ENCODE measurements at regions not wholly inside any gene's neighbourhood (a gene's known extent, or its start where the extent isn't known, plus 50 kb on each side); places are given as distances from the start of the nearest gene placed in this dataset.

- TF ChIP-seq BHLHE40 (IDR thresholded peaks at IDR 0.05; ENCODE audit: low read depth, low read length): no peak
- no peak for TF ChIP-seq MAZ (IDR thresholded peaks at IDR 0.05; ENCODE audit: borderline replicate concordance, low read depth, low read length)
- TF ChIP-seq ELK1 (IDR thresholded peaks at IDR 0.05; ENCODE audit: borderline replicate concordance, low read depth, low read length): no peak
- no peak for TF ChIP-seq RFX5 (IDR thresholded peaks at IDR 0.05; ENCODE audit: low read depth, low read length)
- in situ Hi-C loops (cut with MboI; ENCODE audit: low sequenced_read_pairs): no loop called here
Measured at GRCh38 chr4:144213371-144213770, 72.9 kb upstream of the GYPA start.

More at GRCh38 chr4:144213371-144213770, 72.9 kb upstream of the GYPA start:
- Histone ChIP-seq H2AFZ (replicated peaks; ENCODE audit: low read length, poor library complexity) (no peak overlapping the region), H2AK5ac (ENCODE audit: low read depth, low read length) (no peak overlapping the region), H3K4me2 (ENCODE audit: low read depth, low read length) (no peak overlapping the region), H3K79me1 (ENCODE audit: low read depth in 1 of 2, low read length in 2 of 2) (no peaks in the 10 kb centered on the region), H2BK120ac (ENCODE audit: low read depth, low read length) (no peak overlapping the region), H4K20me1 (ENCODE audit: insufficient read depth, low read length) (no peaks in the 10 kb centered on the region), H3K23ac (ENCODE audit: low read depth, low read length) (no peak overlapping the region), H3K18ac (ENCODE audit: low read depth, low read length) (no peak overlapping the region), H2AK9ac (replicated peaks; ENCODE audit: low read depth, low read length, poor library complexity) (no peak overlapping the region), H2BK20ac (ENCODE audit: low read depth, low read length) (no peak overlapping the region), H3K9me3 (ENCODE audit: control insufficient read depth, insufficient read depth, low read length) (no peaks in the 10 kb centered on the region), H3K36me3 (ENCODE audit: control insufficient read depth, insufficient read depth, low read length) (no peaks in the 10 kb centered on the region), H3K4me3 (ENCODE audit: insufficient read depth, low read depth, low read length) (no peak overlapping the region), H3K4me1 (ENCODE audit: control insufficient read depth, insufficient read depth, low read length) (no peaks in the 10 kb centered on the region), H4K5ac (ENCODE audit: low read depth, low read length) (no peak overlapping the region), H3K27me3 (ENCODE audit: control insufficient read depth, insufficient read depth, low read length) (no peaks in the 10 kb centered on the region), H3K4ac (ENCODE audit: low read depth, low read length) (no peak overlapping the region), H3K14ac (replicated peaks; ENCODE audit: low read depth, low read length) (no peak overlapping the region), H3K27ac (ENCODE audit: insufficient read depth, low read length) (no peak overlapping the region), H3K9ac (ENCODE audit: low read depth, low read length) (no peak overlapping the region), H3K56ac (ENCODE audit: extremely low read depth, insufficient read depth, low read length) (no peak overlapping the region), H4K8ac (ENCODE audit: low read depth in 2 of 2, low read length in 2 of 2) (no peak overlapping the region), H4K91ac (ENCODE audit: insufficient read depth, low read depth, low read length) (no peak overlapping the region), H2BK5ac (ENCODE audit: low read depth, low read length, poor library complexity, severe bottlenecking) (no peak overlapping the region), H2BK15ac (ENCODE audit: low read depth, low read length) (no peak overlapping the region), H3K9me1 (ENCODE audit: insufficient read depth, low read length) (no peaks in the 10 kb centered on the region)
- no TSS peak for BruUV-seq (replicated peaks)
- CTCF ChIA-PET: no interaction called here
- dilution Hi-C loops (cut with HindIII; ENCODE audit: low sequenced_read_pairs, unreplicated experiment): no loop called here
- DNase-seq (no peak), ATAC-seq (ENCODE audit: low read depth) (no peak)
- intact Hi-C loops (cut with micrococcal nuclease): no loop called here
- POLR2A ChIA-PET (ENCODE audit: unreplicated experiment): no interaction called here
- no CpG with 5 or more reads among the region's 4 CpGs for WGBS, 2 experiments (ENCODE audit: extremely low coverage in 2 of 2, insufficient read length in 1 of 2)
